Calu3 (cell line): ENCODE measurements at regions not wholly inside any gene's neighbourhood (a gene's known extent, or its start where the extent isn't known, plus 50 kb on each side); places are given as distances from the start of the nearest gene placed in this dataset.

Experiments
- BruUV-seq: library from RNA; stranded (reverse); fragments of 400-500 nt; replicated peaks from 2 replicates; lab custom pipeline; 2021; lab: Mats Ljungman, UMichigan
- CTCF ChIA-PET: fragments of 300-600 bp; sonication (Branson Sonifier 250); formaldehyde crosslinking; loops from one replicate; lab custom pipeline; 2022; ENCODE audit warnings: antibody characterized with exemption; lab: Charles Lee
- DNase-seq: peaks from one replicate; pipeline ENCODE4 v3.0.0; 2022
- H3K27ac Mint-ChIP-seq: one replicate; pipeline ENCODE4 v1.8.0; 2022; ENCODE audit warnings: mixed read lengths; ENCODE audit not compliant: unreplicated experiment
- H3K27me3 Mint-ChIP-seq: one replicate; pipeline ENCODE4 v1.8.0; 2022; ENCODE audit warnings: mixed read lengths; ENCODE audit not compliant: unreplicated experiment
- H3K36me3 Mint-ChIP-seq: one replicate; pipeline ENCODE4 v1.8.0; 2022; ENCODE audit warnings: mild to moderate bottlenecking, moderate library complexity, mixed read lengths; ENCODE audit not compliant: insufficient read depth, unreplicated experiment
- H3K4me1 Mint-ChIP-seq: one replicate; pipeline ENCODE4 v1.8.0; 2022; ENCODE audit warnings: mild to moderate bottlenecking, low read depth, mixed read lengths; ENCODE audit not compliant: unreplicated experiment
- H3K4me3 Mint-ChIP-seq: one replicate; pipeline ENCODE4 v1.8.0; 2022; ENCODE audit warnings: mild to moderate bottlenecking, low read depth, moderate library complexity, mixed read lengths; ENCODE audit not compliant: unreplicated experiment
- H3K9me3 Mint-ChIP-seq: one replicate; pipeline ENCODE4 v1.8.0; 2022; ENCODE audit warnings: low read depth, mixed read lengths; ENCODE audit not compliant: unreplicated experiment
- intact Hi-C: fragments of 100-400 bp; cut with micrococcal nuclease; formaldehyde crosslinking; loops from one replicate; pipeline ENCODE4 v1.10.0; 2022; ENCODE audit not compliant: unreplicated experiment
- TF ChIP-seq, protein P1 (sequence below): fragments of 200-600 bp; IDR thresholded peaks from one replicate; pipeline ENCODE4 v1.8.0; 2022; ENCODE audit warnings: antibody characterized with exemption; ENCODE audit not compliant: unreplicated experiment

DNA sequence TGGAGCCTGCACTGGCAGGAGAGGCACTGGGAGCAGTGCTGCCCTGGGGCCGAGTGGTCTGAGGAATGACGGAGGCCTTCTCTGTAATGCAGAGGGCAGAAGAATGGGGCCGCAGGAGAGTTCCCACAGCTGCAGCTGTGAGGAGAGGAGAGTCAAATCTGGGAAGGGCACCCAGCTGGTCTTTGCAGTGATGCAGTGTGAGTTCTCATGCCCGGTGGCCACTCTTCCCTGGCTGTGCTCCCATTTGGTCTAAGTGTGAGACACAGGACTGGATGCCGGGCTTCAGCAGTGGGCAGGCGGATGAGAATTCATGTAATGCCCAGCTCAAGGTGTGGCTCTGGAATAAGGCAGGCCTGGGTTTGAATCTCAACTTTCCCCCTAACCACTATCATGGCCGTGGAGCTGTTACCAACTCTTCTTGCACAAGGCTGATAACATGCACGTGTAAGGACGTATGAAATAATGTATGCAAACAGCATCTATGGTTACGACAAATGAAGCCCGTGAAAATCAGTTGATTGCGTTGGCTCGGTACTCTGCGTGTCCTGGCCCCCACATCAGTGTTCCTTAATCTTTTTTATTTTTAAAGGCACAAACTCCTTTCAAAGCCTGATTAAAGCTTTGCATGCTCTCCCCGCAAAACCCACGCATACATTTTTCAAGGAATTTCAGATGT is 71.6 kb downstream of the ACKR3 start:
- no peaks in the 10 kb centered on the region for H3K36me3 Mint-ChIP-seq
- intact Hi-C loops = no loop called here
- no peak overlapping the region for H3K27ac Mint-ChIP-seq
- TF ChIP-seq, protein P1, sequence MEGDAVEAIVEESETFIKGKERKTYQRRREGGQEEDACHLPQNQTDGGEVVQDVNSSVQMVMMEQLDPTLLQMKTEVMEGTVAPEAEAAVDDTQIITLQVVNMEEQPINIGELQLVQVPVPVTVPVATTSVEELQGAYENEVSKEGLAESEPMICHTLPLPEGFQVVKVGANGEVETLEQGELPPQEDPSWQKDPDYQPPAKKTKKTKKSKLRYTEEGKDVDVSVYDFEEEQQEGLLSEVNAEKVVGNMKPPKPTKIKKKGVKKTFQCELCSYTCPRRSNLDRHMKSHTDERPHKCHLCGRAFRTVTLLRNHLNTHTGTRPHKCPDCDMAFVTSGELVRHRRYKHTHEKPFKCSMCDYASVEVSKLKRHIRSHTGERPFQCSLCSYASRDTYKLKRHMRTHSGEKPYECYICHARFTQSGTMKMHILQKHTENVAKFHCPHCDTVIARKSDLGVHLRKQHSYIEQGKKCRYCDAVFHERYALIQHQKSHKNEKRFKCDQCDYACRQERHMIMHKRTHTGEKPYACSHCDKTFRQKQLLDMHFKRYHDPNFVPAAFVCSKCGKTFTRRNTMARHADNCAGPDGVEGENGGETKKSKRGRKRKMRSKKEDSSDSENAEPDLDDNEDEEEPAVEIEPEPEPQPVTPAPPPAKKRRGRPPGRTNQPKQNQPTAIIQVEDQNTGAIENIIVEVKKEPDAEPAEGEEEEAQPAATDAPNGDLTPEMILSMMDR = no peak
- CTCF ChIA-PET = no interaction called here
- peaks cover 13% of the 10 kb centered on the region for H3K9me3 Mint-ChIP-seq
- H3K27me3 Mint-ChIP-seq = peaks cover 77% of the 10 kb centered on the region
- no TSS peak for BruUV-seq
- H3K4me1 Mint-ChIP-seq = no peaks in the 10 kb centered on the region
- no peak for DNase-seq
- no peak overlapping the region for H3K4me3 Mint-ChIP-seq

DNA sequence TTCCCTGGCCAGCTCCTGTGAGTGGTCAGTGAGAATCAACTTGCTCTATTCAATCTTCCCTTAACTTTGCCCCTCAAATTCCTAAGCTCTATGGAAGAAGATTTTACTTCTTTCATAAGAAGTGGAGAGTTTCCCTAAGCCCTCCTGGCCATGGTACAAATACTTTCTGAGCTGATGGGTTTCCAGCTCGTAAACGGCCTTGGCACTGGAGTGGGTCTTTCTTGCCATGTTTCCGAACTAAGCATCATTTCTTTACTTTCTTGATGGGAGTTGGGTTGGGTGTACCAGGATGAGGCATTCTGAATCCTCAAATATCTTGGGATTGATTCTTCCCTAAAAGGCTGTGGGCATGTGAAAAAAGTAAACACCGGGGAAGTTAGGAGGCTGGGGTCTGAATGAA is 72.5 kb downstream of the ACKR3 start:
- intact Hi-C loops = no loop called here

DNA sequence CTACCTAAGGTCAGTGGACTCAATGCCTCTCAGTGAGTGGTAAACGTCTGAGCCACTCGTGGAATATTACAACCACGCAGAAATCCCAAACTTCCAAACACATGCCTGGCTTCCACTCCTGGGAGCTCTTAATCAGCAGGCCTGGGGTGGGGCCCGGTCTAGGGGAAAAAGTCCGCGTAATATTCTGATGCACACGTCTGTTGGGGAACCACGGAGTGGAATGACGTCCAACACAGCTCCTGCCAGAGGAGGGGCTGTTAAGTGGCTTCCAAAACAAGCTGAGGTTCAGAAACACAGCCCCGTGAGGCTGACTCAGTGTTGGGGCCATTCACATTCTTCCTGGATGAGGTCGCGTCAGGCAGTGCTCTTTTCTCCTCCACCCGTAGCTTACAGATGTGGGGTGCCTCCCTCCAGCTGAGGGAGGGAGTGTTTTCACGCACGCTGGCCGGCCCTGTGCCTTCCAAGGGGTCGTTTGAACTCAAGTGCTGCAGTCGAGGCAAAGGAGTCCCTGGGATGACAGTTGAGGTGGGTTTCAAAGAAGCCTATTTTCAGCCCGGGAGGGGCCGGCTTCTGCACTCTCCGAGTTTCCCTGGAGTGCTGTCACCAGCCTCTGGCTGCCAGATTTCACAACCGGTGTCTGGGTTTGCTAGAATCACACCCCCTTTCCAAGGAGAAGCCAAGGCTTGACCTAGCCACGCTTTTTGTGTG is 73.1 kb downstream of the ACKR3 start:
- Mint-ChIP-seq H3K36me3 (no peaks in the 10 kb centered on the region), H3K4me3 (no peak overlapping the region), H3K4me1 (no peaks in the 10 kb centered on the region), H3K27me3 (peaks cover 83% of the 10 kb centered on the region), H3K27ac (no peak overlapping the region), H3K9me3 (peaks cover 13% of the 10 kb centered on the region)
- BruUV-seq = no TSS peak
- TF ChIP-seq, protein P1 = no peak
- CTCF ChIA-PET = no interaction called here
- DNase-seq = no peak
- intact Hi-C loops = no loop called here

More for the DNA sequence above, 72.5 kb downstream of the ACKR3 start:
- no peaks in the 10 kb centered on the region for H3K4me1 Mint-ChIP-seq
- no peak overlapping the region for H3K27ac Mint-ChIP-seq
- H3K36me3 Mint-ChIP-seq = no peaks in the 10 kb centered on the region
- no peak for DNase-seq
- BruUV-seq = no TSS peak
- CTCF ChIA-PET = no interaction called here
- no peak overlapping the region for H3K4me3 Mint-ChIP-seq
- peaks cover 87% of the 10 kb centered on the region for H3K27me3 Mint-ChIP-seq
- TF ChIP-seq, protein P1 = no peak
- peaks cover 13% of the 10 kb centered on the region for H3K9me3 Mint-ChIP-seq

DNA sequence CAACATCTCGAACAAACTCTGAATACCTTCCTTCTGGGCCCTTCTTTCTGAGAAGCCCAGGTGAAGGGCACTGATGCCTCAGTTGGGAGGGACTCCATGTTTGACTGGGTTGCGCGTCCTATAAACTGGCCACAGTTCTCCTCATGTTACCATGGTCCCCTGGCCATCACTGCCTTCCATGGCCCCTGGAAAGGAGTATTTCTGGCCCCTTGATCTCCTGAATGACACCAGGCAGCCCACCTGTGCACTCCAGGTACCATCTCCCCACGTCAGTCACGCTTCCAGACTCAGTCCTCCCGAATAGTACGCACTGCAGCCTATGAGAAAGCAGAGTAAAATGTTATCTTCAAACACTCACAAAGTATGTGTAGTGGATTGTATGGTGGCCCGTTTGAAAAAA is 73.9 kb downstream of the ACKR3 start:
- H3K4me1 Mint-ChIP-seq = no peaks in the 10 kb centered on the region
- DNase-seq = no peak
- TF ChIP-seq, protein P1 = no peak
- CTCF ChIA-PET = no interaction called here
- H3K9me3 Mint-ChIP-seq = peaks cover 13% of the 10 kb centered on the region
- peaks cover 76% of the 10 kb centered on the region for H3K27me3 Mint-ChIP-seq
- H3K27ac Mint-ChIP-seq = no peak overlapping the region
- H3K36me3 Mint-ChIP-seq = no peaks in the 10 kb centered on the region
- no TSS peak for BruUV-seq
- intact Hi-C loops = no loop called here
- H3K4me3 Mint-ChIP-seq = no peak overlapping the region
